GM18498 (cell line): ENCODE measurements at regions not wholly inside any gene's neighbourhood (a gene's known extent, or its start where the extent isn't known, plus 50 kb on each side); places are given as distances from the start of the nearest gene placed in this dataset.

Experiments used
- ATAC-seq: cut with Tn5 transposase; IDR thresholded peaks from one replicate; pipeline ENCODE4 v1.9.1; 2021; ENCODE audit warnings: mild to moderate bottlenecking, moderate library complexity; ENCODE audit not compliant: unreplicated experiment

- ATAC-seq = no peak
Measured at GRCh38 chr4:83677656-83678055, 141.7 kb downstream of the GPAT3 start.

- ATAC-seq = no peak
Measured at GRCh38 chr4:83664741-83665140, 128.8 kb downstream of the GPAT3 start.

- no peak for ATAC-seq
Measured at GRCh38 chr4:83664071-83664470, 128.2 kb downstream of the GPAT3 start.

GRCh38 chr4:83662204-83662603, 126.3 kb downstream of the GPAT3 start:
- no peak for ATAC-seq

GRCh38 chr4:83661359-83661758, 125.5 kb downstream of the GPAT3 start:
- no peak for ATAC-seq

GRCh38 chr4:83660578-83660977, 124.7 kb downstream of the GPAT3 start:
- no peak for ATAC-seq

- ATAC-seq = no peak
Measured at GRCh38 chr4:83658806-83659205, 122.9 kb downstream of the GPAT3 start.

GRCh38 chr4:83657336-83657735, 121.4 kb downstream of the GPAT3 start:
- ATAC-seq = no peak
